B cell (primary cell): ENCODE measurements at regions not wholly inside any gene's neighbourhood (a gene's known extent, or its start where the extent isn't known, plus 50 kb on each side); places are given as distances from the start of the nearest gene placed in this dataset.

ENCODE experiments used
- ATAC-seq: fragments of 200-7000 bp; cut with Tn5 transposase; one replicate; pipeline ENCODE4 v1.10.0; 2021; ENCODE audit warnings: low read depth, mild to moderate bottlenecking, moderate number of reproducible peaks, moderate library complexity
- CTCF ChIA-PET: fragments of 350-600 bp; sonication (Branson Sonifier 250); formaldehyde crosslinking; loops from one replicate; lab custom pipeline; 2021; ENCODE audit warnings: antibody characterized with exemption, inconsistent platforms; lab: Charles Lee
- POLR2A ChIA-PET: fragments of 350-600 bp; sonication (Branson Sonifier 250); formaldehyde crosslinking; loops from one replicate; lab custom pipeline; 2021; ENCODE audit warnings: antibody characterized with exemption; lab: Charles Lee
- DNase-seq: peaks from one replicate; pipeline ENCODE4 v3.0.0; 2013
- H2AFZ ChIP-seq: 2 replicates; pipeline ENCODE4 v1.6.1; 2012; ENCODE audit warnings: mild to moderate bottlenecking, low read depth, low read length; ENCODE audit not compliant: insufficient read depth, poor library complexity, severe bottlenecking
- H3K27ac ChIP-seq, 2 donors: 1 replicate in 1 of 2; 2 replicates in 1 of 2; pipeline ENCODE4 v1.5.1; 2012 to 2013; ENCODE audit warnings: low read length in 2 of 2, mild to moderate bottlenecking in 2 of 2, moderate library complexity in 1 of 2
- H3K27me3 ChIP-seq, 4 experiments: fragments of 200-600 bp in 1 of 4; sonication (generic) in 1 of 4; replicated peaks in 1 of 4; 1 replicate in 2 of 4; 2 replicates in 2 of 4; pipeline versions ENCODE4 v1.6.1 to v1.7.0; 2013 to 2016; ENCODE audit warnings: low read length in 3 of 4, mild to moderate bottlenecking in 2 of 4, mixed read lengths in 1 of 4, moderate library complexity in 1 of 4; ENCODE audit not compliant: insufficient read depth in 4 of 4, control insufficient read depth in 3 of 4; ENCODE audit errors: control extremely low read depth in 1 of 4
- H3K36me3 ChIP-seq, 2 experiments: replicated peaks in 1 of 2; 1 replicate in 1 of 2; 2 replicates in 1 of 2; pipeline versions ENCODE4 v1.6.1 to v1.7.1; 2013; ENCODE audit warnings: low read length in 1 of 2; ENCODE audit not compliant: insufficient read depth in 2 of 2, control insufficient read depth in 1 of 2; ENCODE audit errors: control extremely low read depth in 1 of 2, extremely low read depth in 1 of 2
- H3K4me1 ChIP-seq, 2 donors: fragments of 200-600 bp in 1 of 2; sonication (generic) in 1 of 2; 1 replicate in 1 of 2; 2 replicates in 1 of 2; pipeline versions ENCODE4 v1.5.1 to v1.6.1; 2013 to 2017; ENCODE audit warnings: low read length in 2 of 2; ENCODE audit not compliant: control insufficient read depth in 2 of 2, insufficient read depth in 2 of 2
- H3K4me2 ChIP-seq: replicated peaks from 2 replicates; pipeline ENCODE3; 2012; ENCODE audit warnings: mild to moderate bottlenecking, low read depth, low read length; ENCODE audit not compliant: poor library complexity, severe bottlenecking
- H3K4me3 ChIP-seq, 5 experiments: fragments of 200-600 bp in 1 of 5; sonication (generic) in 1 of 5; 1 replicate in 3 of 5; 2 replicates in 2 of 5; pipeline versions ENCODE4 v1.5.1 to v1.7.0; 2011 to 2016; ENCODE audit warnings: low read length in 4 of 5, mild to moderate bottlenecking in 4 of 5, low read depth in 2 of 5, control low read depth in 1 of 5, moderate library complexity in 1 of 5; ENCODE audit not compliant: insufficient read depth in 1 of 5; ENCODE audit errors: control extremely low read depth in 1 of 5, extremely low read depth in 1 of 5
- H3K79me2 ChIP-seq: fragments of 200-600 bp; sonication (generic); one replicate; pipeline ENCODE4 v1.6.0; 2016; ENCODE audit warnings: low read length; ENCODE audit not compliant: control insufficient read depth, insufficient read depth
- H3K9ac ChIP-seq: fragments of 200-600 bp; sonication (generic); 2 replicates; pipeline ENCODE4 v1.6.1; 2017; ENCODE audit warnings: mild to moderate bottlenecking, low read length, moderate library complexity
- H3K9me3 ChIP-seq, 3 donors: one replicate each; pipeline versions ENCODE4 v1.6.1 to v1.7.1; 2013; ENCODE audit warnings: low read length in 2 of 3; ENCODE audit not compliant: control insufficient read depth in 2 of 3, insufficient read depth in 1 of 3; ENCODE audit errors: control extremely low read depth in 1 of 3
- H4K20me1 ChIP-seq: 2 replicates; pipeline ENCODE4 v1.6.0; 2012; ENCODE audit warnings: mild to moderate bottlenecking, low read length; ENCODE audit not compliant: insufficient read depth, control insufficient read depth, poor library complexity, severe bottlenecking
- H3K27ac Mint-ChIP-seq: one replicate; pipeline ENCODE4 v1.8.0; 2021; ENCODE audit warnings: mixed read lengths
- H3K27me3 Mint-ChIP-seq: one replicate; pipeline ENCODE4 v1.8.0; 2021; ENCODE audit warnings: mixed read lengths
- H3K4me1 Mint-ChIP-seq: one replicate; pipeline ENCODE4 v1.8.0; 2021; ENCODE audit warnings: mixed read lengths
- H3K4me3 Mint-ChIP-seq: one replicate; pipeline ENCODE4 v1.8.0; 2021; ENCODE audit warnings: mixed read lengths
- H3K9me3 Mint-ChIP-seq: one replicate; pipeline ENCODE4 v1.8.0; 2022; ENCODE audit warnings: mixed read lengths; ENCODE audit not compliant: insufficient read depth
- CTCF ChIP-seq: fragments of 200-600 bp; IDR thresholded peaks from one replicate; pipeline ENCODE4 v1.8.0; 2022; ENCODE audit warnings: antibody characterized with exemption, mild to moderate bottlenecking
- EZH2 ChIP-seq: IDR thresholded peaks from 2 replicates; pipeline ENCODE4 v1.6.1; 2012; ENCODE audit warnings: borderline replicate concordance, low read depth, mild to moderate bottlenecking, moderate library complexity, low read length; ENCODE audit not compliant: insufficient read depth, poor library complexity, severe bottlenecking
- WGBS: methylation state at CpG from one replicate; pipeline ENCODE4 v1.1.5; 2013; ENCODE audit warnings: missing lambda C conversion rate; ENCODE audit not compliant: insufficient coverage; 5-methylcytosine and 5-hydroxymethylcytosine counted together
- intact Hi-C: fragments of 100-400 bp; cut with micrococcal nuclease; formaldehyde crosslinking; loops from one replicate; pipeline ENCODE4 v1.10.0; 2022

- no peak overlapping the region for H3K4me2 ChIP-seq
- no peaks in the 10 kb centered on the region for H3K4me1 ChIP-seq
- POLR2A ChIA-PET: no interaction called here
- H3K4me3 ChIP-seq: no peak overlapping the region
- no peaks in the 10 kb centered on the region for H3K79me2 ChIP-seq
- H3K9me3 Mint-ChIP-seq: no peaks in the 10 kb centered on the region
- H3K27ac ChIP-seq: no peak overlapping the region
- H3K27ac Mint-ChIP-seq: no peak overlapping the region
- H3K27me3 Mint-ChIP-seq: peaks cover 9% of the 10 kb centered on the region
- H3K9ac ChIP-seq: no peak overlapping the region
- no peaks in the 10 kb centered on the region for H3K27me3 ChIP-seq
- no peak overlapping the region for H3K4me3 Mint-ChIP-seq
- CTCF ChIA-PET: no interaction called here
- intact Hi-C loops: no loop called here
- WGBS: 71% methylated on average over 25 of the region's 28 CpGs
- ATAC-seq (no peak), DNase-seq (no peak)
- no peaks in the 10 kb centered on the region for H3K4me1 Mint-ChIP-seq
- no peaks in the 10 kb centered on the region for H3K9me3 ChIP-seq
- H2AFZ ChIP-seq: no peak overlapping the region
- H3K36me3 ChIP-seq: no peaks in the 10 kb centered on the region
- no peaks in the 10 kb centered on the region for H4K20me1 ChIP-seq
- TF ChIP-seq CTCF: no peak
- no peak for TF ChIP-seq EZH2
Observed at GRCh38 chr4:3645711-3646679, 113.8 kb upstream of the LRPAP1 start.
